Iris pigment epithelial cell (primary cell): ENCODE measurements at regions not wholly inside any gene's neighbourhood (a gene's known extent, or its start where the extent isn't known, plus 50 kb on each side); places are given as distances from the start of the nearest gene placed in this dataset.
"Not testable (repeated sequence)": the region's sequence is repeated elsewhere in the genome, so short reads cannot be mapped to it uniquely, and the experiment has no call there.

Experiments
- DNase-seq: peaks from one replicate; pipeline ENCODE4 v3.0.0-alpha.2; 2011; ENCODE audit warnings: low read depth

DNA sequence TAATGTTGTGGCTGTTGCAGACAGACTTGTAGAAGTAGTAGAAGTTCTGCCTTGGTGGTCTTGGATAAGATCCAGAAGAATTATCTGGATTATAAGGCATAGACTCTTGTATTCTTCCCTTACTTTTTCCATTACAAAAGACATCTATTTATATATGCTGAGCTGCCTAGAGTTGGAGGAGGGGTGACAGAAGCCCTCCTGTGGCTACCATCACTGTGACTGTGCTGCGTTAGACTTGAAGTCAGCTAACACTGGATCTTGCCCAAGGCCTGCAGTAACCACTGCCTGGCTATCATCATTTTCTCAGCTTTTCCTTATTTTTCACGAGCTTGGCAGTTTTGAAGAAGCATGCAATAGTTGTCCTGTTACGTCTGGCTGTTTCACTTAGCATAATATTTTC, 684.8 kb upstream of the BCHE start:
- DNase-seq = no peak

GRCh38 chr3:166519443-166519842, 682.2 kb upstream of the BCHE start:
- DNase-seq = no peak

- no peak for DNase-seq
Observed at GRCh38 chr3:166518040-166518439, 680.8 kb upstream of the BCHE start.

DNA sequence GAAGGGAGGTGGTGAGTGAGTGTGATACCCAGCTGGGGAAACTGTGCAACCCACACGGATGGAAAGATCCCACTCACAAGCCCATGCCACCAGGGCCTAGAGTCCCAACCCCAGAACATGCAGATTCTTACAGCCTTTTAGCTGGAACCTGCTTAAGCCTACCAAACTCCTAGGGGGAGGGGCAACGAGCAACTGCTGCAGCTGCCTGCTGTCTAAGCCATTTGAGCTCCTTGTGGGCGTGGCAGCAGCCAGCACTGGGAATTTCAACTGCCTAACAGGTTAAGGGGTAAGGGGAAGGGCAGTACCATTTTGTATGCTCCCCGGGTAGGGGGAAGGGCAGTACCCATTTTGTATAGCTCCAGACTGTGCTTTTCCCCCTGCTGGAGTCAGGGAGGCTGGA, 673.2 kb upstream of the BCHE start:
- no peak for DNase-seq

DNA sequence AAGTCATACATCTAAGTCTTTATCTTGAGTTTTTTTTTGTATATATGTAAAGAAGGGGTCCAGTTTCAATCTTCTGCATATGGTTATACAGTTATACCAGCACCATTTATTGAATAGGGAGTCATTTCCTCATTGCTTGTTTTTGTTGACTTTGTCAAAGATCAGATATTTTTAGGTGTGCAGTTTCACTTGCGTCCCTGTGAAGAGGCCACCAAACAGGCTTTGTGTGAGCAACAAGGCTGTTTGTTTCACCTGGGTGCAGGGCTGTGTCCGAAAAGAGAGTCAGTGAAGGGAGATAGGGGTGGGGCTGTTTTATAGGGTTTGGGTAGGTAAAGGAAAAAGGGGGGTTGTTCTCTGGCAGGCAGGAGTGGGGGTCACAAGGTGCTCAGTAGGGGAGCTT, 663.2 kb upstream of the BCHE start:
- not testable (repeated sequence) for DNase-seq

- DNase-seq = no peak
Observed at GRCh38 chr3:166499636-166500035, 662.4 kb upstream of the BCHE start.

DNA sequence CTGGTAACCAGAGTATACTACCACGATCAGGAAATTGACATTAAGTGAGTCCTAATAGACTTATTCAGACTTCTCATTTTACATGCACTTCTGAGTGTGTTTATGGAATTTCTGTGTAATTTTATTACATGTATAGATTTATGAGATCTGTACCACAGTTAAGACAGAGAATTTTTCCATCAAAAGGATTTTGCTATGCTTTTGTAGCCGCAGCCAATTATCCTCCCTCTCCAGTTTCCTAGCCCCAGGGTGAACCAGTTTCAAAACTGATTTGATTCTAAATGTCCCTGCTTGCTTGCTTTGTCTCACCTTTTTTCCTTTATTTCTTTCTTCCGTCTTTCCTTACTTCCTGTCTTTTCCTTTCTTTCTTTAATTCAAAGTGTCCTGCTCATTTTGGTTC, 661.2 kb upstream of the BCHE start:
- DNase-seq = no peak

DNA sequence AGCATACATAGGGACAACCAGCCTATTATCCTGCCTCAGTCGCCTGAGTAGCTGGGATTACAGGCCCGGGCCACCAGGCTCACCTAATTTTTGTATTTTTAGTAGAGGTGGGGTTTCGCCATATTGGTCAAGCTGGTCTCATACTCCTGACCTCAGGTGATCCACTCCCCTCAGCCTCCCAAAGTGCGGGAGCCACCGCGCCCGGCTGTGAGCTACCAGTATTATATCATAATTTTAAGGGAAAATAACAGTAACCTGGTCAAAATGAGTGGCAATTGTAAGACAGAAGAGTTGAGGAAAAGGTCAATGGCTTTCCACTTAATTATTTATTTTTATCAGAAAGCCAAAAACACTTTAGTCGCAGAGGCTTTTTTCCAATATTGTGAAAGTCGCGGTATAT, 652.6 kb upstream of the BCHE start:
- no peak for DNase-seq

DNA sequence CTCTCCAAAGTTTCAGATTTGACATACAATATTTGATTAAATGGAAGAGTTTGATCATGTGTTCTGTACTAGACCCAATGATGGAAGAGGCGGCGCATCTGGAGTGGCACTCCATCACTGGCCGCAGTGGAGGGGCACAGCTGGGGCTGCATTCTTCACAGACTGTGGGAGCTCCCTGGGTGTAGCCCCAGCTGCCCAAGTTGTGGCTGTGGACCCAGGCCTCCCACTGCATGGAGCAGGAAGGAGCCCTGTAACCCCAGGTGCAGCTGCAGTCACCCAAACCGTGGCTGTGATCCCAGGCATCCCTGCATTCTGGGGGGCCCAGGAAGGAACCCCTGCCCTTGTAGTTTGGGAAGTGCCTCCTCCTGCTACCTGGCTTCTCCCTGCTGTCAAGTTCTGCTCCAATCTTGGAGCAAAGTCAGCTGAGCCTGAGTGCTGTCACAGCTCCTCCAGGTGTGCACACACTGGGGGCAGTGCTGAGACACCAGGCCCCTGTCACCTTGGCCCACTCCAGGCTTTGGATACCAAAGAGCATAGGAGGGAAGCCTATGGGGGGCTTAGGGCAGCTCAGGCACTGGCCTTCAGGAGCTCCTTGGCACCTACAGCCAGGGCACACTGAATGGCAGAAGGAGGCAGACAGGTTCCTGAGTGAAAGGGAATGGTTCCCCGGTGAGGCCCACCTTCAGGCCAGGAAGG, 651.9 kb upstream of the BCHE start:
- DNase-seq = no peak

DNA sequence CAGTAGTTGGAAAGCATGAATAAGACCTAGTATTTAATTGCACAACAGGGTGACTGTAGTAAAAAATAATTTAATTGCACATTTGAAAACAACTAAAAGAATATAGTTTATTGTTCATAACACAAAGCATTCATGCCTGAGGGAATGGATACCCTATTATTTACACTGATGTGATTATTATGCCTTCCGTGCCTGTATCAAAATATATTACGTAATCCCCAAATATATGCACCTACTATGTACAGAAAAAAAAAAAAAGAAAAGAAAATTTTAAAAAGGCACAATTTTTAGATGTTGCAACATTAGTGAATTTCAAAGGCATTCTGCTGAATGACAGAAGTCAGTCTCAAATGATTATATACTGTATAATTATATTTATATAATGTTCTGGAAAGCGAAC, 647.2 kb upstream of the BCHE start:
- no peak for DNase-seq

DNA sequence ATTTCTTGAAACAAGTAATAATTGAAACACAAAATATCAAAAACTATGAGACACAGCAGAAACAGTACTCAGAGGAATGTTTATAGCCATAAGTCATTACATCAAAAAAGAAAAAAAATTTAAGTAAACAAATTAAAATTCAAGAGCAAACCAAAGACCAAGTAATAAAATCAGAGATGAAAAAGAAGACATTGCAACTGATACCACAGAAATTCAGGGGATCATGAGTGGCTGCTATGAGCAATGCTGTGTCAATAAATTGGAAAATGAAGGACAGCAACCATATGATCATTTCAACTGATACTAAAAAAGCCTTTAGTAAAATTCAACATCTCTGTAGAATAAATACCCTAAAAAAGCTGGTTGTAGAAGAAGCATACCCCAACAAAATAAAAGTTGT, 644.1 kb upstream of the BCHE start:
- DNase-seq = no peak

DNA sequence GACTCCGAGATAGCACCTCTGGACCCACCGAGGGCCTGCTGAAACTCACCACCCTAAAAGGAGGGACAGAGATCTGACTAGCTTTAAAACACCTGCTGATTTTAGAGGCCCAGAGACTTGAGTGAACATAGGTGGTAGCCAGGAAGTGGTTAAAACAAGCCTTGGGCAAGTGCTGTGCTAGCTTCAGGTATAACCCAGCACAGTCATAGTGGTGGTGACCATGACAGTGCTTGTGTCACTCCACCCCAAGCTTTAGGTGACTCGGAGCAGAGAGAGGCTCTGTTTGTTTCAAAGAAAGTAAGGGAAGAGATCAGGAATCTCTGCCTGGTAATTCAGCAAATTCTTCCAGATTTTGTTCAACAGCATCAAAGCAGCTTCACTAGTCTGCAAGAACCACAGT, 641.1 kb upstream of the BCHE start:
- no peak for DNase-seq

GRCh38 chr3:166473501-166473900, 636.3 kb upstream of the BCHE start:
- DNase-seq = no peak

DNA sequence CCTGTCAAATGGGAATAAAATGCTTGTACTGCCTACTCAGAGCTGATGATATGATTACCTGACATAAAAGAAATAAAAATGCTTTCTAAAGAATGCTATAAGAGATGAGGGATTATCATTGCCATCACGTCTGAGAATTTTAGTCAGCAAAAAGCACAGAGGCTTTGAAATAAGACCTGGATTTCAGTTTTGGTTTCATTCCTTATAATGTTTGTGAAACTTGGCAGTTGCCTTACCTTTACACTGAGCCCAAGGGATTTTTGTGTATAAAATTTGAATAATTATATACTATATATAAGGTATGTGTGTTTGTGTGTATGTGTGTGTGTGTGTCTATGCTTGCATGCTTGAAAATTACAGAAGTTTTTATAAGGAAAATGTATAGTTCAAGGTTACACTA, 634.8 kb upstream of the BCHE start:
- no peak for DNase-seq

- DNase-seq = no peak
Observed at GRCh38 chr3:166471074-166471767, 634.0 kb upstream of the BCHE start.

- no peak for DNase-seq
Observed at GRCh38 chr3:166462891-166463470, 625.8 kb upstream of the BCHE start.

DNA sequence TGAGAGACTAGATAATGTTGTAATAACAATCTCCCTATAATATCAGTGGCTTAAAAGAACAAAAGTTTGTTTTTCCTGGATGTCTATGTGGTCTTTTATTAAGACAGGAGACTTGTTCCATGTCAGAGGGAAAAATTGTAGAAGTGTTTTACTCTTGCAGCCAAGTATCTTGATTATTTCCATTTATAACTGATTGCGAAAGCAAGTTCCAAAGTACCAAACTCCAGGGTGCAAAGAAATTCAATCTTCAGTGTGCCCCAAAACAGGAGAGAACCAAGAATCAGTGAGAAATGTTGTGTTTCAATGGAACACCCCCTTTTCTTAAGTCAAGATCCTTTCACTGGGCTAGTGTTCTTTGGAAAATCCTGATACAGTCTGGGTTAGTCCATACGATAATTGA, 624.4 kb upstream of the BCHE start:
- DNase-seq = no peak

DNA sequence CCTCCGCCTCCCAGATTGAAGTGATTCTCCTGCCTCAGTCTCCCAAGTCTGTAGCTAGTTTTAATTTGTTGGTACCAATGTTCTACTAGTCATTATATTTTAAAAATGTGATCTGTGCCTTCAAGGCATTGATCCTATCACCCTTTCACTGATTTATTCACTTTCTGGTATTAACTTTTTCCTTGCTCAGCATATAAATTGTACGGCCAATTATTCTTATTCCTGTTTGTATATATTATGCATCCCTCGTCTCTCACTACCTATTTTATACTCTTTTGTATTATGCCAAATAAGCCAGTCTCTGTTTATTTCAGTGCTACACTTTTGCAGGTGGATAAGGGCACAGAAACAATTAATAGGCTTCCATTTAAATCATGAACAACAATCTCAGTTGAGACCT, 620.2 kb upstream of the BCHE start:
- DNase-seq = no peak

- DNase-seq = no peak
Observed at GRCh38 chr3:166456286-166456685, 619.1 kb upstream of the BCHE start.

GRCh38 chr3:166455744-166456143, 618.5 kb upstream of the BCHE start:
- peak; percentile 30 for DNase-seq

DNA sequence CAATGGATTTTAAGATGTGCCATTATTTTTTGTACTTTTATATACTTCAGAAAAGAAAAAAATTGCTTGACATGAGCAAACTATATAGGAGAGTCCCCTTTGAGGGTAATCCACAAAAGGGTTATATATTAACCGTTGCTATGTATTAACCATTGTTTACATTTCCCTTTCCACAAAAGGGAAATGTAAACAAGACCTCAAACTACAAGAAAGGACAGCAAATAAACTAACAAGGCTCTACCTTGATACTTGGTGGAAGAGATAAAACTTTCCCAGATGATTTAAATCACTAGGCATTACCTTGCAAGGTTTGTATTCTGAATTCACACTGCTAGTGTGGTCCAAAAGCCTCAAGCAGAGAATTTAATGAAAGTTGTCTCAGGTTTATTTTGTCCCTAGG, 616.3 kb upstream of the BCHE start:
- no peak for DNase-seq

DNA sequence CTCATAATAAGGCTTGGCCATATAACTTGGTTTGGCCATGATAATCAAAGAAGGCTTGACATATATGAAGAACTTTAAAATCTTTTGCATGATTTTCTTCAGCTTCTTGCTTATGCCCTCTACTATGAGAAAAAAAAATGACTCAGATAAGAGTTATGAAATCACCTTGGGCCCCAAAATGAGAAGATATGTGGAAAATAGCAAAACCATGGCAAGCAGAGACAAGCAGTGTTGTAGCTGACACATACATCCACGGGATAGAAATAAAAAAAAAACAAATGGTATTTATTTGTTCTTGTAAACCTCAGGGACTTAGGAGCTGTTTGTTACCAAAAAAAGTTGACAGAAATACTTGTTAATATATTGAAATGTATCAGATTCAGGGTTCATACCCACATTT, 614.8 kb upstream of the BCHE start:
- DNase-seq = no peak

DNA sequence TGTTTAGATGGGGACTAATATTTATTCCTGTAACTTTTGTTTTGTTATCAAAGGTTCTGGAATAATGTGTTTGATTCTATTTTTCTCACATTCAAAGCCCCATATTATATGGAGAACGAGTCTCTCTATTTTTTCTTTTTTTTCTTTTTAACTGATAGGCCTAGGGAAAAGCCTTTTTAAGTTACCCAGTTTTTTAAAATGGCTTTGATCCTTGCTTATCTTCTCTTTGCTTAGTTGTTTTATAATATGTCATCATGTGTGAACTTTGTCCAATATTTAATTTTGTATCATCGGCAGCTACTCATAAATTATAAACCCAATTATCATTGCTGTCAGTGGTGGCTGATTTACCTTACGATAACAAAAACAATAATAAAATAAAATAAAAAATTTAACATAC, 610.3 kb upstream of the BCHE start:
- no peak for DNase-seq

GRCh38 chr3:166446986-166447385, 609.8 kb upstream of the BCHE start:
- no peak for DNase-seq
